Iris pigment epithelial cell (primary cell): ENCODE measurements at regions not wholly inside any gene's neighbourhood (a gene's known extent, or its start where the extent isn't known, plus 50 kb on each side); places are given as distances from the start of the nearest gene placed in this dataset.

Experiments
- DNase-seq: peaks from one replicate; pipeline ENCODE4 v3.0.0-alpha.2; 2011; ENCODE audit warnings: low read depth

DNA sequence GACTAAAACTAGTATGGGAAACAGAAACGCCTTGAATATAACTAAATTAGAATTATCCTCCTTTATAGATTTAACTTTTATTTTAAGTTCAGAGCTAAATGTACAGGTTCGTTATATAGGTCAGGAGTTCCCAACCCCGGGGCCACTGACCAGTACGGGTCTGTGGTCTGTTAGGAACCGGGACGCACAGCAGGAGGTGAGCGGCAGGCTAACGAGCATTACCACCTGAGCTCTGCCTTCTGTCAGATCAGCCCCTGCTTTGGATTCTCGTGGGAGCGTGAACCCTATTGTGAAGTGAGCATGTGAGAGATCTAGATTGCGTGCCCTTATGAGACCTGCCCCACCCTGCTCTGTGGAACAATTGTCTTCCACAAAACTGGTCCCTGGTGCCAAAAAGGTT is 51.0 kb downstream of the FAT4 start:
- DNase-seq, result no peak

- DNase-seq, result peak; percentile 63
Observed at GRCh38 chr4:125368146-125368545, 53.4 kb downstream of the FAT4 start.

GRCh38 chr4:125368671-125369081 is 53.9 kb downstream of the FAT4 start:
- DNase-seq, result peak; percentile 89

DNA sequence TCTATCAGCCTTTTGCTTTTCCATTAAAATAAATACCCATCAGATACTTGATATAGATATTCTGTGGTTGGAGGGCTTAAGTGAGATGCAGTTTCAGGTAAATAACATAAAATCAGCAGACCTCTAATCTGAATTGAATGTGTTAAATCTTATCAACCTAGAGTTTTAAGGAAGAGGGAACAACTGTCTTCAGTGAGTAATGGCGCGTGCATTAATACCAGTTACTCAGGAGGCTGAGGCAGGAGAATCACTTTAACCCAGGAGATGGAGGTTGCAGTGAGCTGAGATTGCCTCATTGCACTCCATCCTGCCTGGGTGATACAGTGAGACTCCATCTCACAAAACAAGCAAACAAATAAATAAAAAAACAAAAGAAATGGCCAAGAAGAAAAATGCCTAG is 54.3 kb downstream of the FAT4 start:
- DNase-seq, result peak; percentile 17

- DNase-seq, result no peak
Observed at GRCh38 chr4:125370478-125370877, 55.7 kb downstream of the FAT4 start.

DNA sequence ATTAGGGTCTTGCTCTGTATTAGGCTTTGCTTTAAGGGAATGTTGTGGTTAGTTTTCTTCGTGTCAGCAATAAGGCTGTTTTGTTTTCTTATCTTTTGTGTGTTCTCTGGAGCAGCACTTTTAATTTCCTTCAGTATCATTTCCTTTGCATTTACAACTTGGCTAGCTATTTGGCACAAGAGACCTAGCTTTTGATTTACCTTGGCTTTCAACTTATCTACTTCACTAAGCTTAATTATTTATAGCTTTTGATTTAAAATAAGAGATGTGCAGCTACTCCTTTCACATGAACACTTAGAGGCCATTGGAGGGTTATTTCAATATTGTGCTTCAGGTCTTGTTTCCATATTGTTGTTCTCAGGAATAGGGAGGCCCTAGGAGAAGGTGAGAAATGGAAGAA is 68.2 kb downstream of the FAT4 start:
- DNase-seq, result no peak

DNA sequence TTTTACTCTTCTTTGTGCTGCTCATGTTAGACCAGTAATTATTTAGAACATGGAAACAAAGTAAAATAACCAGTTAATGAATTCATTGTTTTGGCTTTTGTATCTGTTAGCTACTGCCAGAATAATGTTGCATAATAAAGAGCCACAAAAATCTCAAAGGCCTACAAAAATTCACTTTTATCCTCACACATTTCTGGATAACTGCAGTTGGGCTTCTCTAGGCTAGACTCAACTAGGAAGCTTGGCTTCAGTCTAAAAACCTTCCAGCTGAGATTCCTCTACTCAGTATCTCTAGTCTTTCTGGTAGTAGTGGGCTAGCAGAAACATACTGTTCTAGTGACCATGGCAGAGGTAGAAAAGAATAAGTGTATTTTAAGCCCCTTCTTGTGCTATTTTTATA is 73.0 kb downstream of the FAT4 start:
- DNase-seq, result peak; percentile 47

DNA sequence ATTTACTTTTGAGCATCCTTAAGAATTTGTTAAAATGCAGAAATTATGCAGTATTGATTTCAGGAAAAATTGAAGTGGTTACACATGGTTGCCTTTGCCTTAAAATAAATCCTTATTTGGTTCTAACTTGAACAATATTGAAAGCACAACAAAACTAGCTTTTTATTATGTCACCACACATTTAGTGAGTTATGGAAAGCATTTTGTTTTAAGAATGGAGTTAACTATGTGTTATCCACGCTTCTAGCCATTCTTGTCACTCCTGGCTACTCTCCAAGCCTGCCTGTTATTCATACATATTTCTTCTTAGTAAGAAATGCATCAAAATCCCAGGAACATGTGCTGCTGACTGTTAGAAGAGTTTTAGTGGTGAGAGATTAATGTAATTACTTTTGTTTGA is 73.9 kb downstream of the FAT4 start:
- peak; percentile 91 for DNase-seq

GRCh38 chr4:125389713-125390112 is 75.0 kb downstream of the FAT4 start:
- peak; percentile 95 for DNase-seq

DNA sequence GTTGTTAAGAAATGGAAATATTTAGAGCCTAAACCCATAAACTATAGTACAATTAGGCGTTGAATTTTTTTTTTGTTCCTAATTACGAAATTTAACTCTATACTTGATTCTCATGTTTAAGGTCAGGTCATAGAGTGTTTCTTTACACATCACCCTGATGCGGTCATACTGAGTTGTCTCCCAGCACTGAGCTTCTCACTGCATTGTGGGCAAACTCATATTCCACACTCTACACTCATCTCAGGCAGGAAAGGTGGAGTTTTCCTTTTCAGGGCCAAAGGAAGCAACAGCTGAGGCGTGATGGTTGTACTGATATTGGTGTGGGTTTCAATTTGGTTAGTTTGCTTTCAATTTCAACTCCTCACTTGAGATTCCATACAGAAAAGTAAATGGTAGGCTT is 75.4 kb downstream of the FAT4 start:
- DNase-seq, result peak; percentile 90

DNA sequence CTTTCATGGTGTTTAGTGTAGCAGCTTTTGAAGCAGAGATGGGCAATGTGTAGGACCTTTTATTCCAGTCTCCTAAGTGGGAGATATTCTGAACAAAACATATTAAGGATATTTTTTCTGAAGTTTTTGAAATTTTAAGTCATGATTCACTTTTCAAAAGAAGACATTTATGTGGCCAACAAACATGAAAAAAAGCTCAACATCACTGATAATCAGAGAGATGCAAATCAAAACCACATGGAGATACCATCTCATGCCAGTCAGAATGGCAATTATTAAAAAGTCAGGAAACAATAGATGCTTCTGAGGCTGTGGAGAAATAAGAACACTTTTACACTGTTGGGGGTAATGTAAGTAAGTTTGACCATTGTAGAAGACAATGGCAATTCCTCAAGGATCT is 76.0 kb downstream of the FAT4 start:
- DNase-seq, result no peak

DNA sequence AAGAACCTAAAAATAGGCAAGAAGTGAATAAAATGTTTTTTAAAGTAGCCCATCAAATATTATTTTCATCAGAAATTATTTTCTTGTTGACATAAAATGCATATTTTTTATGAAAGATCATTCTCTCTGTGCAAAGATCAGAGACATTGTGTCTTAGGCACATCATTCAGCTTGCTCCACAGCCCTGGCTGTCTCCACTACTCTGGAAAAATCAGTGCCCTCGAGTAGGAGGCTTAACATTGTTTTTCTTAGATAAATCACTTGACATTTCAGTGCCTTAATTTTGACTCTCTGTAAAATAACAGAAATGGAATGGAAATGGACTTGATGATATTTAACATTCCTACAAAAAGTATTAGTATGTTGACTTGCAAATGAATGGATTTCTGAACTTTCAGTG is 77.9 kb downstream of the FAT4 start:
- no peak for DNase-seq

- no peak for DNase-seq
Observed at GRCh38 chr4:125393825-125394224, 79.1 kb downstream of the FAT4 start.

GRCh38 chr4:125397226-125397625 is 82.5 kb downstream of the FAT4 start:
- DNase-seq, result peak; percentile 18

GRCh38 chr4:125398263-125399002 is 83.7 kb downstream of the FAT4 start:
- DNase-seq, result no peak

DNA sequence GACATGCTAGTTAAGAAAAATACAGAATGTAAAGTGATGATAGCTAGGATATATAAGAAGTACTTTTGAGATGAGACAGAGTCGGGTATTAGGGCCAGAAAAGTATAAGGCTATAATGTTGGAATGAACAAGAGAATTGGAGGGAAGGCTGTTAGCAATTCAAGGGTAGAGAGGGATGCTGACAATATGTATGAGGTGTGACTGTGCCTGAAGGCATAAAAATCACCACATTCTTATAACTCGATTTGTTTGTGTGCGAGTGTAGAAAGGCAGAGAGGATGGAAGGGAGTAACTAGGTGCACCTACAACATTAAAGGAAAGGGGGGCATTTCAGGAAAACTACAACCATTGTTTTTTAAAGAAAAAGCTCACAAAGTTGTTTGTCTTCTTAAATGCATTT is 86.0 kb downstream of the FAT4 start:
- DNase-seq, result no peak

DNA sequence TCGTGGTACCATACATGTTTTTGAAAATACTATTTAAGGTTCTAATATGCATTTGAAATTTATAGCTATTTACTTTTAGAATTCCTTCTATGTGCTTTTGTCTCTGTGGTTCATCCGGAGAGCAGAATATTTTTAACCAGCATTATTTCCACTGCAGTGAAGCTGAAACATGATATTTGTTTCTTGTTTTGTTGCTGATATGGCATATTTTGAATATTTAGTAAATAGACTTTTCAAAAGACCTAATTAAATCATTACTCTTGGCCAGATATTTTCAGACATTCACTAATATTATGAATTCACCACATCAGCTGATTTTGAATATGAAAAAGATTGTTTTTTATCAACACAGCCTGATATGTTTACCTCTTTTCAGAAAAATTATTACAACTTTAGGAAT is 87.0 kb downstream of the FAT4 start:
- no peak for DNase-seq

DNA sequence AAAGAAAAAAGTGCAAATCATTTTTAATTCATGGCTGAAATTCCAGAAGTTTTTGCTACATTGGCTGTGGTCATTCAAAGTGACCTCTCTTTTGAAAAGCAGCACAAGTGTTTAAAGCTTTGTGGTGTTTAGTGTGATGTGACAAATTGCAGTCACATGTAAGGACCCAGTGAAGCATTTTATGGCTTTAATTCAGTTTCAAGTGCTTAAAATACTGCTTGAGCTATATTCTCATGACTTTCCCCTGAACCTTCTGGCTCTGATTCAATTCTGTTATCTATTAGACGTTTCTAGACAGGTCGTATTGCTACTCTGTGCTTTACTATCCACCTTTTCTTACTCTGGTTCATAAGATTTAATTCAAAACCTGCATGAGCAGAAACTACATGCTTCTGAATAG is 105.8 kb downstream of the FAT4 start:
- no peak for DNase-seq

GRCh38 chr4:125421547-125421946 is 106.8 kb downstream of the FAT4 start:
- DNase-seq, result peak; percentile 13

DNA sequence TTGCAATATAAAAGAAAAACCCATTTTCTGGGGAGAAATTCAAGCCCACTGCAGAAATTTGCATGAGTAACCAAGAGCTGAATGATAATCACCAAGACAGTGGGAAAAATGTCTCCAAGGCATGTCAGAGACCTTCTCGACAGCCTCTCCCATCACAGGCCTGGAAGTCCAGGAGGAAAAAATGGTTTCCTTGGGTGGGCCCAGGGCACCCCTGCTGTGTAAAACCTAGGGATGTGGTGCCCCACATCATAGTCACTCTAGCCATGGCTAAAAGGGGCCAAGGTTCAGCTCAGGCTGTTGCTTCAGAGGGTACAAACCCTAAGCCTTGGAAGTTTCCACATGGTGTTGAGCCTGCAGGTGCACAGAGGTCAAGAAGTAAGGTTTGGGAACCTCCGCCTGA is 108.4 kb downstream of the FAT4 start:
- DNase-seq, result no peak

DNA sequence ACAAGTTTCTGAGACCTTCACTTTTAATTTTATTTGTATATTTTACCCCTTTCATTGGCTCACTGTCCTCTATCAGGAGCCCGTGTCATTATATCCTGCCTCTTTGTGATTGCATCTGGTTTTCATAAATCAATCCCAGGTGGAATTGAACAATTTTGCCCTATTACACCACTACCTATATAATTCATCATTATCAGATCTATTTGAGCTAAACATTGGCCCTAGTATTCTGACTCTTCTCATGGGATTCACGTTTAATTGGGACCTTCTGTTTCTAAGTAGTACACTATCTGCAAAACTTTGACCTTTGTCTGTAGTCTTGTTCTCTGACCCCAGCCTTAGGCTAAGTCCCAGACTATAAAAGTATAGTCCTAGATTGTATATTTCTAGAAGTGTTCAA is 114.1 kb downstream of the FAT4 start:
- no peak for DNase-seq

DNA sequence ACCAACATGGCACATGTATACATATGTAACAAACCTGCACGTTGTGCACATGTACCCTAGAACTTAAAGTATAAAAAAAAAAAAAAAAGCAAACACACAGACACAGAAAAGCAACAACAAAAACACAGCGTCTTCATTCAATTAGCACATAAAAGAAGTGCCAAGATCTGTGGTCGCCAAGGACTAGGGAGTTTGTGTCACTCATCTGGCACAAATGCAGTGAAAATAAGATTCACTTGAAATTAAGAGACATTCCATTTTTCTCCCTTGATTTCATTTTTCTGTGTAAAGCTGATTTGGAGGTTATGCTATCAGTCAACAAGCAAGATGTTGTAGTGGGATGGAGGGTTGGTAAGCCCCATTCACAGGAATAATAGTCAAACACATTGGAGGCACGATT is 115.3 kb downstream of the FAT4 start:
- no peak for DNase-seq

DNA sequence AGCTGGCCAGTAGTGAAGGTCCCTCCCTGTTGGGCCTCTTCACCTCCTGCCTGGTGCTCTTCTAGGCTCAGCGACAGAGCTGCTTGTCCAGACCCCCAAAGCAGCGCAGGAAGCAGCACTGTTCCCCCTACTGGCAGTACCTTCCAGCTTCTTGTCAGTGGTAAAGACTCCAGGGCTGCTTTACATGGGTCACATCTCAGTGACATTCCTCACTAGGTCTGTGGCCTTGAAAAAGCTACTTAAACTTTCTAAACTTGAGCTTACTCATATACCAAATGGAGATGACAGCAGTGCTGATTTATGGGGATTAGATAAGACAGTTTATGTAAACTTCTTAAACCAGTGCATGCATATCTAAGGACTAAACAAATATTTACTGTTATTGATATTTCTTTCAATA is 117.3 kb downstream of the FAT4 start:
- DNase-seq, result peak; percentile 42

GRCh38 chr4:125433453-125433852 is 118.7 kb downstream of the FAT4 start:
- peak; percentile 74 for DNase-seq

DNA sequence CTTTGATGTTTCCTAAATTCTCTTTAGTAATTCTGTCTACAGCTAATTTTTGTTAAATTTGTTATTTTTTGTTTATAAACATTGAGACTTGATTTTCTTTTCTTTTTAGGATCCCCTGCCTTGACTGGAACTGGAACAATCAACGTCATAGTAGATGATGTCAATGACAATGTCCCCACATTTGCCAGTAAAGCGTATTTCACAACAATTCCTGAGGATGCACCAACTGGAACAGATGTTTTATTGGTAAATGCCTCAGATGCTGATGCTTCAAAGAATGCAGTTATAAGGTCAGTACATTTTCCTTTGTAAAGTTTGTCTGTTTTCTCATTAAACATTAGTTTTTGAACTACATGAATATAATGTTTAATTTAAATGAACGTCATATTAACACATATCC is 119.4 kb downstream of the FAT4 start:
- DNase-seq, result peak; percentile 38
